ENCODE measurements at regions not wholly inside any gene's neighbourhood (a gene's known extent, or its start where the extent isn't known, plus 50 kb on each side); places are given as distances from the start of the nearest gene placed in this dataset.

- ATAC-seq (no peak), DNase-seq (ENCODE audit: low read depth, low spot score) (no peak)
- BruUV-seq (replicated peaks) = no TSS peak
- CTCF ChIA-PET = no interaction called here
- TF ChIP-seq CTCF (IDR thresholded peaks at IDR 0.05) (no peak), SIN3A (IDR thresholded peaks at IDR 0.05; ENCODE audit: borderline replicate concordance, insufficient read depth, low read depth, low read length) (no peak), REST (IDR thresholded peaks at IDR 0.05; ENCODE audit: insufficient read depth in 1 of 2, low read depth in 2 of 2, low read length in 1 of 2) (no peak), POLR2AphosphoS5 (IDR thresholded peaks at IDR 0.05; ENCODE audit: low read depth, low read length) (no peak), TCF7L2 (IDR thresholded peaks at IDR 0.05; ENCODE audit: low read depth, low read length) (no peak)
- Histone ChIP-seq H3K4me3 (ENCODE audit: low read depth in 2 of 2, low read length in 2 of 2) (no peak overlapping the region), H3K27ac (ENCODE audit: low read length) (no peak overlapping the region), H3K36me3 (ENCODE audit: control insufficient read depth, insufficient read depth, low read length) (no peaks in the 10 kb centered on the region), H3K4me1 (ENCODE audit: control insufficient read depth, insufficient read depth, low read length) (no peaks in the 10 kb centered on the region), H3K9me3 (ENCODE audit: control insufficient read depth, insufficient read depth, low read depth, low read length) (no peaks in the 10 kb centered on the region), H3K27me3 (ENCODE audit: control insufficient read depth, insufficient read depth, low read length) (no peaks in the 10 kb centered on the region)
- in situ Hi-C loops (cut with HindIII; ENCODE audit: low pct_unique_long_range_greater_than_20kb, low sequenced_read_pairs) = no loop called here
- intact Hi-C loops (cut with micrococcal nuclease; ENCODE audit: unreplicated experiment) = no loop called here
- POLR2A ChIA-PET = no interaction called here
These were observed 741.4 kb downstream of the TAF11L14 start for GRCh38 chr5:18375641-18376040.

GRCh38 chr5:18378066-18378465 is 743.8 kb downstream of the TAF11L14 start:
- in situ Hi-C loops (cut with HindIII; ENCODE audit: low pct_unique_long_range_greater_than_20kb, low sequenced_read_pairs) = no loop called here

More at GRCh38 chr5:18378066-18378465, 743.8 kb downstream of the TAF11L14 start:
- ATAC-seq (no peak), DNase-seq (ENCODE audit: low read depth, low spot score) (no peak)
- no peaks in the 10 kb centered on the region for H3K4me1 ChIP-seq (ENCODE audit: control insufficient read depth, insufficient read depth, low read length)
- no peaks in the 10 kb centered on the region for H3K9me3 ChIP-seq (ENCODE audit: control insufficient read depth, insufficient read depth, low read depth, low read length)
- no peaks in the 10 kb centered on the region for H3K27me3 ChIP-seq (ENCODE audit: control insufficient read depth, insufficient read depth, low read length)
- no TSS peak for BruUV-seq (replicated peaks)
- H3K36me3 ChIP-seq (ENCODE audit: control insufficient read depth, insufficient read depth, low read length) = no peaks in the 10 kb centered on the region
- no peak overlapping the region for H3K4me3 ChIP-seq (ENCODE audit: low read depth in 2 of 2, low read length in 2 of 2)
- no peak for TF ChIP-seq TCF7L2 (IDR thresholded peaks at IDR 0.05; ENCODE audit: low read depth, low read length)
- no peak for TF ChIP-seq POLR2AphosphoS5 (IDR thresholded peaks at IDR 0.05; ENCODE audit: low read depth, low read length)
- no peak for TF ChIP-seq CTCF (IDR thresholded peaks at IDR 0.05)
- TF ChIP-seq REST (IDR thresholded peaks at IDR 0.05; ENCODE audit: insufficient read depth in 1 of 2, low read depth in 2 of 2, low read length in 1 of 2) = no peak
- ChIA-PET POLR2A (no interaction called here), CTCF (no interaction called here)
- H3K27ac ChIP-seq (ENCODE audit: low read length) = no peak overlapping the region
- intact Hi-C loops (cut with micrococcal nuclease; ENCODE audit: unreplicated experiment) = no loop called here
